ENCODE measurements at regions not wholly inside any gene's neighbourhood (a gene's known extent, or its start where the extent isn't known, plus 50 kb on each side); places are given as distances from the start of the nearest gene placed in this dataset.
"Not testable (repeated sequence)": the region's sequence is repeated elsewhere in the genome, so short reads cannot be mapped to it uniquely, and the experiment has no call there.

- in situ Hi-C loops (cut with HindIII; ENCODE audit: low sequenced_read_pairs): no loop called here
- DNase-seq (ENCODE audit: low spot score): no peak
Measured at GRCh38 chr12:111143271-111143670, 222.9 kb upstream of the MYL2 start.

GRCh38 chr12:111141205-111141604 lies 220.8 kb upstream of the MYL2 start:
- no peak for DNase-seq (ENCODE audit: low spot score)
- in situ Hi-C loops (cut with HindIII; ENCODE audit: low sequenced_read_pairs): no loop called here

- DNase-seq (ENCODE audit: low spot score): no peak
- in situ Hi-C loops (cut with HindIII; ENCODE audit: low sequenced_read_pairs): no loop called here
Measured at GRCh38 chr12:111138016-111138415, 217.6 kb upstream of the MYL2 start.

GRCh38 chr12:111135293-111135832 lies 215.0 kb upstream of the MYL2 start:
- DNase-seq (ENCODE audit: low spot score): no peak
- in situ Hi-C loops (cut with HindIII; ENCODE audit: low sequenced_read_pairs): no loop called here

GRCh38 chr12:111130336-111130735 lies 210.0 kb upstream of the MYL2 start:
- DNase-seq (ENCODE audit: low spot score): no peak
- in situ Hi-C loops (cut with HindIII; ENCODE audit: low sequenced_read_pairs): no loop called here

GRCh38 chr12:111129149-111129767 lies 208.9 kb upstream of the MYL2 start:
- DNase-seq (ENCODE audit: low spot score): no peak

GRCh38 chr12:111126331-111126730 lies 206.0 kb upstream of the MYL2 start:
- no peak for DNase-seq (ENCODE audit: low spot score)
- in situ Hi-C loops (cut with HindIII; ENCODE audit: low sequenced_read_pairs): no loop called here

More at GRCh38 chr12:111129149-111129767, 208.9 kb upstream of the MYL2 start:
- in situ Hi-C loops (cut with HindIII; ENCODE audit: low sequenced_read_pairs): no loop called here

GRCh38 chr12:111124183-111124582 lies 203.8 kb upstream of the MYL2 start:
- DNase-seq (ENCODE audit: low spot score): no peak
- in situ Hi-C loops (cut with HindIII; ENCODE audit: low sequenced_read_pairs): no loop called here

GRCh38 chr12:111123390-111123789 lies 203.0 kb upstream of the MYL2 start:
- in situ Hi-C loops (cut with HindIII; ENCODE audit: low sequenced_read_pairs): no loop called here
- DNase-seq (ENCODE audit: low spot score): no peak

- in situ Hi-C loops (cut with HindIII; ENCODE audit: low sequenced_read_pairs): no loop called here
Measured at GRCh38 chr12:111122458-111122878, 202.1 kb upstream of the MYL2 start.

GRCh38 chr12:111121840-111122239 lies 201.5 kb upstream of the MYL2 start:
- in situ Hi-C loops (cut with HindIII; ENCODE audit: low sequenced_read_pairs): no loop called here
- DNase-seq (ENCODE audit: low spot score): no peak

More at GRCh38 chr12:111122458-111122878, 202.1 kb upstream of the MYL2 start:
- DNase-seq (ENCODE audit: low spot score): no peak

- no peak for DNase-seq (ENCODE audit: low spot score)
- in situ Hi-C loops (cut with HindIII; ENCODE audit: low sequenced_read_pairs): no loop called here
Measured at GRCh38 chr12:111120578-111120977, 200.2 kb upstream of the MYL2 start.

- in situ Hi-C loops (cut with HindIII; ENCODE audit: low sequenced_read_pairs): no loop called here
- DNase-seq (ENCODE audit: low spot score): no peak
Measured at GRCh38 chr12:111117017-111117416, 196.6 kb upstream of the MYL2 start.

GRCh38 chr12:111113313-111113712 lies 192.9 kb upstream of the MYL2 start:
- DNase-seq (ENCODE audit: low spot score); in situ Hi-C loops (cut with HindIII; ENCODE audit: low sequenced_read_pairs): not testable (repeated sequence)

- no peak for DNase-seq (ENCODE audit: low spot score)
- in situ Hi-C loops (cut with HindIII; ENCODE audit: low sequenced_read_pairs): no loop called here
Measured at GRCh38 chr12:111112311-111113098, 192.1 kb upstream of the MYL2 start.

GRCh38 chr12:111111681-111112080 lies 191.3 kb upstream of the MYL2 start:
- in situ Hi-C loops (cut with HindIII; ENCODE audit: low sequenced_read_pairs): no loop called here
- no peak for DNase-seq (ENCODE audit: low spot score)

- in situ Hi-C loops (cut with HindIII; ENCODE audit: low sequenced_read_pairs): no loop called here
- DNase-seq (ENCODE audit: low spot score): no peak
Measured at GRCh38 chr12:111110556-111110955, 190.2 kb upstream of the MYL2 start.

GRCh38 chr12:111108726-111109125 lies 188.3 kb upstream of the MYL2 start:
- no peak for DNase-seq (ENCODE audit: low spot score)
- in situ Hi-C loops (cut with HindIII; ENCODE audit: low sequenced_read_pairs): no loop called here

- no peak for DNase-seq (ENCODE audit: low spot score)
- in situ Hi-C loops (cut with HindIII; ENCODE audit: low sequenced_read_pairs): no loop called here
Measured at GRCh38 chr12:111107392-111108178, 187.2 kb upstream of the MYL2 start.

GRCh38 chr12:111105294-111105693 lies 184.9 kb upstream of the MYL2 start:
- in situ Hi-C loops (cut with HindIII; ENCODE audit: low sequenced_read_pairs): no loop called here

More at GRCh38 chr12:111105294-111105693, 184.9 kb upstream of the MYL2 start:
- DNase-seq (ENCODE audit: low spot score): no peak

Measured in G401 (cell line).